ENCODE measurements at regions not wholly inside any gene's neighbourhood (a gene's known extent, or its start where the extent isn't known, plus 50 kb on each side); places are given as distances from the start of the nearest gene placed in this dataset.

- TF ChIP-seq MAX (IDR thresholded peaks at IDR 0.05) (no peak), RAD21 (IDR thresholded peaks at IDR 0.05; ENCODE audit: low read depth) (no peak), REST (IDR thresholded peaks at IDR 0.05; ENCODE audit: low read depth) (no peak)
These were observed 79.4 kb downstream of the ITM2A start for GRCh38 chrX:79287724-79288123.

Measured in Ishikawa (cell line).